Mesenchymal stem cell (in vitro differentiated cells and primary cell): ENCODE measurements at regions not wholly inside any gene's neighbourhood (a gene's known extent, or its start where the extent isn't known, plus 50 kb on each side); places are given as distances from the start of the nearest gene placed in this dataset.

ENCODE experiments used
- DNase-seq: peaks from one replicate; pipeline ENCODE4 v3.0.0-alpha.2; 2013
- H2AFZ ChIP-seq: one replicate; pipeline ENCODE4 v1.6.1; 2013; ENCODE audit warnings: low read depth, mild to moderate bottlenecking, control low read depth, inconsistent platforms, low read length, moderate library complexity
- H2AK5ac ChIP-seq: 2 replicates; pipeline ENCODE4 v1.6.1; 2013; ENCODE audit warnings: low read length, moderate library complexity, mild to moderate bottlenecking, inconsistent platforms; ENCODE audit not compliant: severe bottlenecking
- H2BK120ac ChIP-seq: one replicate; pipeline ENCODE4 v1.6.1; 2013; ENCODE audit warnings: low read depth, mild to moderate bottlenecking, inconsistent platforms, low read length, moderate library complexity
- H2BK12ac ChIP-seq, 2 experiments: one replicate each; pipeline ENCODE4 v1.6.1; 2013; ENCODE audit warnings: inconsistent platforms in 2 of 2, low read length in 2 of 2, mild to moderate bottlenecking in 2 of 2, moderate library complexity in 2 of 2, control low read depth in 1 of 2
- H2BK15ac ChIP-seq: one replicate; pipeline ENCODE4 v1.6.1; 2013; ENCODE audit warnings: mild to moderate bottlenecking, low read depth, inconsistent platforms; ENCODE audit not compliant: poor library complexity, severe bottlenecking
- H2BK5ac ChIP-seq: 2 replicates; pipeline ENCODE4 v1.6.1; 2013; ENCODE audit warnings: low read depth, mild to moderate bottlenecking, low read length, control low read depth, inconsistent platforms; ENCODE audit not compliant: poor library complexity, severe bottlenecking
- H3K14ac ChIP-seq, 2 experiments: one replicate each; pipeline ENCODE4 v1.6.1; 2013; ENCODE audit warnings: inconsistent platforms in 2 of 2, low read length in 2 of 2, control low read depth in 1 of 2, mild to moderate bottlenecking in 1 of 2, moderate library complexity in 1 of 2
- H3K18ac ChIP-seq, 2 experiments: one replicate each; pipeline ENCODE4 v1.6.1; 2013; ENCODE audit warnings: inconsistent platforms in 2 of 2, low read length in 2 of 2, control low read depth in 1 of 2, low read depth in 1 of 2, mild to moderate bottlenecking in 1 of 2
- H3K23ac ChIP-seq, 2 experiments: one replicate each; pipeline ENCODE4 v1.6.1; 2013; ENCODE audit warnings: inconsistent platforms in 2 of 2, low read length in 2 of 2, mild to moderate bottlenecking in 2 of 2, moderate library complexity in 2 of 2, control low read depth in 1 of 2
- H3K27ac ChIP-seq: 2 replicates; pipeline ENCODE4 v1.5.1; 2013; ENCODE audit warnings: mild to moderate bottlenecking, moderate library complexity, low read length, control low read depth, inconsistent platforms; ENCODE audit not compliant: poor library complexity, severe bottlenecking
- H3K27me3 ChIP-seq, 2 experiments: 2 replicates each; pipeline versions ENCODE4 v1.6.1 to v1.7.0; 2013; ENCODE audit warnings: low read length in 2 of 2, mild to moderate bottlenecking in 2 of 2, moderate library complexity in 2 of 2, control low read depth in 1 of 2, inconsistent platforms in 1 of 2; ENCODE audit not compliant: control insufficient read depth in 1 of 2, insufficient read depth in 1 of 2
- H3K36me3 ChIP-seq, 2 experiments: 2 replicates each; pipeline versions ENCODE4 v1.6.1 to v1.7.0; 2013; ENCODE audit warnings: low read length in 2 of 2, control low read depth in 1 of 2, inconsistent platforms in 1 of 2, low read depth in 1 of 2, mild to moderate bottlenecking in 1 of 2; ENCODE audit not compliant: insufficient read depth in 2 of 2, control insufficient read depth in 1 of 2
- H3K4ac ChIP-seq, 2 experiments: one replicate each; pipeline ENCODE4 v1.6.1; 2013; ENCODE audit warnings: inconsistent platforms in 2 of 2, low read length in 2 of 2, mild to moderate bottlenecking in 2 of 2, moderate library complexity in 2 of 2, control low read depth in 1 of 2, low read depth in 1 of 2
- H3K4me1 ChIP-seq: 2 replicates; pipeline ENCODE4 v1.6.1; 2013; ENCODE audit warnings: low read depth, low read length, control low read depth; ENCODE audit not compliant: control insufficient read depth, insufficient read depth
- H3K4me2 ChIP-seq: 2 replicates; pipeline ENCODE4 v1.6.1; 2013; ENCODE audit warnings: low read length, mild to moderate bottlenecking, inconsistent platforms; ENCODE audit not compliant: poor library complexity, severe bottlenecking
- H3K4me3 ChIP-seq, 2 experiments: 2 replicates each; pipeline versions ENCODE4 v1.5.1 to v1.7.0; 2013; ENCODE audit warnings: low read length in 2 of 2, mild to moderate bottlenecking in 2 of 2, control low read depth in 1 of 2, low read depth in 1 of 2; ENCODE audit not compliant: insufficient read depth in 1 of 2
- H3K79me1 ChIP-seq: replicated peaks from 2 replicates; pipeline ENCODE4 v1.6.1; 2013; ENCODE audit warnings: mild to moderate bottlenecking, control low read depth, low read length, inconsistent platforms; ENCODE audit not compliant: poor library complexity, severe bottlenecking
- H3K9ac ChIP-seq: 2 replicates; pipeline ENCODE4 v1.7.0; 2013; ENCODE audit warnings: mild to moderate bottlenecking, low read length, moderate library complexity
- H3K9me3 ChIP-seq: 2 replicates; pipeline ENCODE4 v1.7.0; 2013; ENCODE audit warnings: mild to moderate bottlenecking, low read length; ENCODE audit not compliant: control insufficient read depth
- H4K8ac ChIP-seq: one replicate; pipeline ENCODE4 v1.6.1; 2013; ENCODE audit warnings: inconsistent platforms, mild to moderate bottlenecking, low read length, moderate library complexity
- H4K91ac ChIP-seq: one replicate; pipeline ENCODE4 v1.6.1; 2013; ENCODE audit warnings: mild to moderate bottlenecking, low read length, inconsistent platforms
- WGBS: methylation state at CpG from one replicate; pipeline ENCODE4 v1.1.7; 2013; ENCODE audit warnings: mixed read lengths; 5-methylcytosine and 5-hydroxymethylcytosine counted together

DNA sequence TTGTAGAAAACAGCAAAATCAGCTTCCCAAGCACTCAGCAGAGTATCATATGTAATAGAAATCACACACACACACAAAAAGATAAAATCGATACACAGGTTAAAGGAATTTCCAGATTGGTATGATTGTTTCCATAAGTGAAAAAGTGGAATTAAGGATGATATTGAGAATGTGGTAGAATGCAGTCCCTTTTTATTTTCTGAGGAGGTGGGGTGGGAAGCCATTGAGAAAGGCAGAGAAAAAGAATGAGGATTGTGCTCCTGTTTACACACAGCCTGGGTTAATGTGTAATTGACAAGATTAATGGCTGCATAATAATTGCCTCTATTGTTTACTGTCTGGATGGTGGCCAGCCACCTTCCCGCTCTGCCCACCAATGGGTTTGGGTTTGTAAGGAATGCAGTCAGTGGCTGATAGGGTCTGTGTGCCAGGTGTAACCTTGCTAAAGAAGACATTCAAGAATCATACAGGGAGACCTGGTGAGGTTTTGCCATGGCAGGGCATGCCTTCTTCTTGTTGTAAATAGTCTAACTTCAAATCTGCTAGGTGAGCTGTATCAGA lies 177.2 kb upstream of the MAP3K1 start:
- Histone ChIP-seq H2AK5ac (no peak overlapping the region), H3K4ac (peak overlapping the region in 1 of 2 experiments; percentile 16), H3K4me1 (peaks cover 10% of the 10 kb centered on the region), H2BK12ac (peak overlapping the region in 1 of 2 experiments; percentile 22), H2BK5ac (no peak overlapping the region), H3K36me3 (no peaks in the 10 kb centered on the region), H3K4me3 (no peak overlapping the region), H3K9ac (no peak overlapping the region), H3K79me1 (no peaks in the 10 kb centered on the region), H2AFZ (no peak overlapping the region), H3K4me2 (no peak overlapping the region), H3K18ac (no peak overlapping the region), H3K27ac (no peak overlapping the region), H3K23ac (no peak overlapping the region), H4K91ac (no peak overlapping the region), H3K14ac (no peak overlapping the region), H2BK120ac (no peak overlapping the region), H2BK15ac (no peak overlapping the region), H3K9me3 (no peaks in the 10 kb centered on the region), H4K8ac (no peak overlapping the region), H3K27me3 (peaks cover 0 to 37% of the 10 kb centered on the region in 2 experiments)
- DNase-seq = no peak
- WGBS = 81% methylated on average over 2 of the region's 2 CpGs

DNA sequence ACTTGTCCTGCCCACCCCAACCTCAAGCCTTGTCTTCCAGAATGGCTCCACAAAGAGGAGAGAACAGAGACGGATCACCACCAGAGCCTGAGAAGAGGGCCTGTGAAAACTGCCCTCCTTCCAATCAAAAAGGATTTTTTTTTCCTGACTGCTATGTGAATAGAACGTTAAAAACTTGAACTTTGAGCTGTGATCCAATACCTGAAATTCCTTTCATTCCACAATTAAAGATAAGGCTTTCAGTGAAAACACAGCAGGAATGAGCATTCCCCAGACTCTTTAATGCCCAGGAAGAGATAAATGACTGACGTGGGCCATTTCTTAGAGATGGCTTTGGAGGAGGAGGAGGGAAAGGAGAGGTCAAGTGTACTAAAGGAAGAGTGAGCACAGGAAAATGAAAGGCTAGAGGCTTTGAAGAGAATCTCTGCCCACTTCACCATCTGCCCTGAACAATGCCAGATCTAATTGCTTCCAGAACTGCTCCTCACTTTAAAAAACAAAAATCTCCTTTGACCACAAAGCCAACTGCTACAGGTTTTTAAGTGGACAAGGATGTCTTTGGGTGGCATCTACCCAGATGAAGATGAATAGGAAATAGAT lies 177.9 kb upstream of the MAP3K1 start:
- Histone ChIP-seq H3K14ac (no peak overlapping the region), H4K91ac (no peak overlapping the region), H3K9ac (no peak overlapping the region), H3K23ac (no peak overlapping the region), H2BK12ac (no peak overlapping the region), H2AK5ac (peak overlapping the region; percentile 68), H3K36me3 (no peaks in the 10 kb centered on the region), H4K8ac (no peak overlapping the region), H2BK15ac (no peak overlapping the region), H3K27ac (peak overlapping the region; percentile 52), H3K9me3 (no peaks in the 10 kb centered on the region), H3K27me3 (peaks cover 0 to 37% of the 10 kb centered on the region in 2 experiments), H2BK5ac (no peak overlapping the region), H2BK120ac (no peak overlapping the region), H3K4ac (no peak overlapping the region), H2AFZ (no peak overlapping the region), H3K18ac (no peak overlapping the region), H3K4me3 (no peak overlapping the region), H3K4me1 (peaks cover 10% of the 10 kb centered on the region), H3K4me2 (no peak overlapping the region), H3K79me1 (no peaks in the 10 kb centered on the region)
- 10% methylated on average over 1 of the region's 3 CpGs for WGBS
- no peak for DNase-seq

DNA sequence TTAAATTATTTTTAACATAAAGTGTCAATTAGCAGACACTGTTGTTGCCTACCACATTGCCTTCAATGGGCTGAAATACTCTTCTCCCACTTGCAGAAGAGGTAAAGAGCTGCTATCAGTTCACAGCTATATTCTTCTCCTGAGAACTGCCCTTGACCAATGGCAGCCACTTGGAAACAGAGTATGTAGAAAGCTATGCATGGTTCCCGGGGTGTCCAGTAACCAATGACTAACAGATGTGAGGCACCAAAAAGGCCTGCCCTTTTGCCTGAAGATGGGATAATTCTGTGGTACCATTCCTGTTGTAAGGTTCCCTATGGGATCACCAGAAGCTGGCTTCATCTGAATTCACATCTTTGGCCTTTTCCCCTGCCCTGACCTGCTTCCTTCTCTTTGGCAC lies 181.4 kb upstream of the MAP3K1 start:
- no peaks in the 10 kb centered on the region for H3K79me1 ChIP-seq
- H3K4me2 ChIP-seq = no peak overlapping the region
- H4K8ac ChIP-seq = no peak overlapping the region
- H2BK5ac ChIP-seq = no peak overlapping the region
- H2AK5ac ChIP-seq = no peak overlapping the region
- no peak overlapping the region for H3K14ac ChIP-seq
- H3K18ac ChIP-seq = no peak overlapping the region
- H2BK12ac ChIP-seq = no peak overlapping the region
- 77% methylated on average over 1 of the region's 1 CpG for WGBS
- no peaks in the 10 kb centered on the region for H3K9me3 ChIP-seq
- H3K4me3 ChIP-seq = no peak overlapping the region
- no peak overlapping the region for H2BK15ac ChIP-seq
- no peak overlapping the region for H3K23ac ChIP-seq
- no peaks in the 10 kb centered on the region for H3K36me3 ChIP-seq
- H3K4me1 ChIP-seq = peaks cover 10% of the 10 kb centered on the region
- no peak overlapping the region for H2BK120ac ChIP-seq
- H3K9ac ChIP-seq = no peak overlapping the region
- no peak overlapping the region for H3K4ac ChIP-seq
- no peak overlapping the region for H4K91ac ChIP-seq
- H3K27me3 ChIP-seq = peaks cover 0 to 19% of the 10 kb centered on the region in 2 experiments
- no peak for DNase-seq
- H2AFZ ChIP-seq = no peak overlapping the region
- no peak overlapping the region for H3K27ac ChIP-seq

DNA sequence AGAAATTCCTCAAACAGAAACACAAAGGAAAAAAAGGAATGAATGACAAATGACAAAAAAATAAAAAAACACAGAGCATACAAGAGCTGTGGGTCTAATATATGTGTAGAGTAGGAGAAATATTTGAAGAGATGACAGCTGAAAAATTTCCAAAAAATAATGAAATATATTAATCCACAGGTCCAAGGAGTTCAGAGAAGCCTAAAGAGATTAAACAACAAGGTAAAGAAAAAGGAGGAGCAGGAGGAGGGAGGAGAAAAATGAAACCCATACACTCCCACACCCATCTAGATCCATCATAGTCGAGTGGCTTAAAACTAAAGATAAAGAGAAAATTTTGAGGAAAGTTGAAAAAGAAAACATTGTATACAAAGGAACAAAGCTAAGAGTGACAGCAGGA lies 182.4 kb upstream of the MAP3K1 start:
- Histone ChIP-seq H2BK15ac (no peak overlapping the region), H3K27ac (no peak overlapping the region), H3K9me3 (no peaks in the 10 kb centered on the region), H3K36me3 (no peaks in the 10 kb centered on the region), H3K27me3 (peaks cover 0 to 9% of the 10 kb centered on the region in 2 experiments), H3K4me3 (no peak overlapping the region), H3K4ac (no peak overlapping the region), H4K91ac (no peak overlapping the region), H2BK120ac (no peak overlapping the region), H2BK5ac (no peak overlapping the region), H3K23ac (no peak overlapping the region), H3K4me1 (peaks cover 6% of the 10 kb centered on the region), H3K4me2 (no peak overlapping the region), H2AFZ (no peak overlapping the region), H2BK12ac (no peak overlapping the region), H3K14ac (no peak overlapping the region), H3K79me1 (no peaks in the 10 kb centered on the region), H4K8ac (no peak overlapping the region), H3K18ac (no peak overlapping the region), H2AK5ac (no peak overlapping the region), H3K9ac (no peak overlapping the region)
- WGBS = no CpG with 5 or more reads among the region's 1 CpG
- DNase-seq = no peak
